Body of pancreas (tissue), 4 donors: ENCODE measurements at regions not wholly inside any gene's neighbourhood (a gene's known extent, or its start where the extent isn't known, plus 50 kb on each side); places are given as distances from the start of the nearest gene placed in this dataset.
"Not testable (repeated sequence)": the region's sequence is repeated elsewhere in the genome, so short reads cannot be mapped to it uniquely, and the experiment has no call there.

Experiments used
- POLR2A ChIP-seq, 3 donors: fragments of 450-650 bp; IDR thresholded peaks; one replicate each; pipeline ENCODE4 v1.6.1; 2016; ENCODE audit warnings: antibody characterized with exemption in 3 of 3, mild to moderate bottlenecking in 2 of 3
- TF ChIP-seq, protein P1 (sequence below), 7 experiments: fragments of 450-650 bp in 4 of 7; fragments of 200-600 bp in 3 of 7; sonication (generic) in 3 of 7; IDR thresholded peaks; one replicate each; pipeline ENCODE4 v1.5.1; 2016 to 2019; ENCODE audit warnings: antibody characterized with exemption in 7 of 7

DNA sequence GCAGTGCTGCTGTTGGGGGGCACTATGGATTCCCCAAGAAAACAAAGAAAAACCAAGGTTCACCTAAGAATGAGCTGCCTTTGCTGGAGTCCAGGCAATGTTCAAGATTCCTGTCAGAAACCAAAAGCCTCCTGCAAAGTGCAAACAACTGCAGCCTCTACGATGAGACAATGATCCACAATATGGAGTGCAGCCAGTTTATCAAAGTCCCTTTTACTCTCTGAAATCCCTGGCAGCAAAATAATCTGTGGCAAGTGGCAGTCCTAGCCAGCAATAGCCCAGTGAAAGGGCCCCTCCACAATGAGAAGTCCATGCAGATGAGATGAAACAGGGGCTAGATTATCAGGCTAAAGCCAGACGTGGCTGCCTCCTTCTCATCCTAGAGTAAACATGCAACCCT lies 155.8 kb downstream of the TSPY2 start:
- TF ChIP-seq, protein P1, sequence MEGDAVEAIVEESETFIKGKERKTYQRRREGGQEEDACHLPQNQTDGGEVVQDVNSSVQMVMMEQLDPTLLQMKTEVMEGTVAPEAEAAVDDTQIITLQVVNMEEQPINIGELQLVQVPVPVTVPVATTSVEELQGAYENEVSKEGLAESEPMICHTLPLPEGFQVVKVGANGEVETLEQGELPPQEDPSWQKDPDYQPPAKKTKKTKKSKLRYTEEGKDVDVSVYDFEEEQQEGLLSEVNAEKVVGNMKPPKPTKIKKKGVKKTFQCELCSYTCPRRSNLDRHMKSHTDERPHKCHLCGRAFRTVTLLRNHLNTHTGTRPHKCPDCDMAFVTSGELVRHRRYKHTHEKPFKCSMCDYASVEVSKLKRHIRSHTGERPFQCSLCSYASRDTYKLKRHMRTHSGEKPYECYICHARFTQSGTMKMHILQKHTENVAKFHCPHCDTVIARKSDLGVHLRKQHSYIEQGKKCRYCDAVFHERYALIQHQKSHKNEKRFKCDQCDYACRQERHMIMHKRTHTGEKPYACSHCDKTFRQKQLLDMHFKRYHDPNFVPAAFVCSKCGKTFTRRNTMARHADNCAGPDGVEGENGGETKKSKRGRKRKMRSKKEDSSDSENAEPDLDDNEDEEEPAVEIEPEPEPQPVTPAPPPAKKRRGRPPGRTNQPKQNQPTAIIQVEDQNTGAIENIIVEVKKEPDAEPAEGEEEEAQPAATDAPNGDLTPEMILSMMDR (IDR thresholded peaks at IDR 0.05) = not testable (repeated sequence)
- not testable (repeated sequence) for TF ChIP-seq POLR2A (IDR thresholded peaks at IDR 0.05)
